GM21381 (cell line): ENCODE measurements at regions not wholly inside any gene's neighbourhood (a gene's known extent, or its start where the extent isn't known, plus 50 kb on each side); places are given as distances from the start of the nearest gene placed in this dataset.

ENCODE experiments used
- ATAC-seq: cut with Tn5 transposase; IDR thresholded peaks from one replicate; pipeline ENCODE4 v1.9.1; 2021; ENCODE audit warnings: mild to moderate bottlenecking, moderate library complexity; ENCODE audit not compliant: unreplicated experiment

DNA sequence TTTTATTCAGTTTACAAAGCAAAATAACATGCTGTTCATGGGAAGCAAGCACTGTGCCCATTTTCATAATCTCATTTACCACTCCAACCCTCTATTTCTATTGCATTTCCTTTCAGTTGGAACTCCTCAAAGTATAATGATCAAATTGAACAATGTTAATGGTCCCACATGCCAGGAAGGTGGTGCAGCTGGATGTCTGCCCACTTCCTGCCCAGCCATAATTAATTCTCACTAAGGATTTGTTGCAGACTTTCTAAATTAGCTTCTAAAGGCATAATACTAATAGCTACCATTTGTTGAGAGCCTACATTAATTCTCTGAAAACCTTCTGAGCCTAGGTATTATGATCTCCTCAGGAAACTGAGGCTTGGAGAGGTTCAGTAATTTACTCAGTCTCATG is 316.1 kb upstream of the TPM1 start:
- no peak for ATAC-seq

DNA sequence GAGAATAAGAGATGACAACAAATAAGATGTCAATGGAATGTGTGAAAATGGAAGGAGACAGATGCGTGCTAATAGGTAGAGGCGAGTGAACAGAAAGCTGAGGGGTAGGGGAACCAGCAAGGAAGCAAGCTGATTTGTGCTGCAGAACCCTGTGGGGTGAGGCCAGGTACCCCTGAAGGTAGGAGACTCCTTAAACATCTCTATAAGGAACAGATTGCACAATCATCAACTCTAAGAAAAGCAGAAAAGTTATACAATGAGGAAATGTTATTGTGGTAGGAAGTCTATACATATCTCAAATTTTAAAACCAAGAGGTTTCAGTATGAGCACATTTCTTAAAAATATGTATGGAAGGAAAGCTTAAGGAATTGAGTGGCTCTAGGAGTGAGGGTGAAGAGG is 315.0 kb upstream of the TPM1 start:
- no peak for ATAC-seq

DNA sequence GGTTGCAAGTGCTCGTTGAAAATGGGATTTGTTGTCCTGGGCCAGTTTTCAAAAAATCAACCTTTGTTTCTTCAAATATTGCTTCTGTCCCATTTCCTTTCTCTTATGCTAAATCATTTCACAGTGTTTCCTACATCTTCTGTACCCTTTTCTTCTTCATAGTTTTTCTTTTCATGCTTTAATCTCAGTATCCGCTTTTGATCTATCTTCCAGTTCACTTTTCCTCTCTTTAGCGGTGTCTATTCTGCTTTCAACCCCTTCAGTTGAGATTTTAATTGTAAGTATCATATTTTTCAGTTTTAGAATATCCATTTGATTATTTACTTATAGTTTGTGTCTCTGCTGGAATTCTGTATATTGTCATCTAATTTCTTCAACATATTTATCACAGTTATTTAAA is 311.7 kb upstream of the TPM1 start:
- no peak for ATAC-seq

DNA sequence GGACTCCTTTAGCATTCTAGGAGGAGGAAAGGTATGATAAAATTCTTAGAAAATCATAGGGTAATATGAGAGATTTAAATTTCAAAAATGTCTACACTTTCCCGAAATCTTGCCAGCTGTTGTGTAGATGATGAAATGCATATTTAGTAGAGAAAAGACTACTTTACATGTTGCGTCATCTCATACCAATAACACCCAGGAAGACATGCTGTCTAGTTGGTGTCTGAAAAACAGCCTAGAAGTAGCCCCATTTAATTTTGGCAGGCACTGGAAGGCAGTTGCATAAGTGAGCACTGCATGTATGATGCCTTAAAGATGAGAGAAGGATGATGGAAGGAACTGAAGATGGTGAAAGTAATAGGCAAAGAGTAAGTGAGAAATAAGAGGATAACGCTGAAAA is 310.5 kb upstream of the TPM1 start:
- ATAC-seq, result no peak

DNA sequence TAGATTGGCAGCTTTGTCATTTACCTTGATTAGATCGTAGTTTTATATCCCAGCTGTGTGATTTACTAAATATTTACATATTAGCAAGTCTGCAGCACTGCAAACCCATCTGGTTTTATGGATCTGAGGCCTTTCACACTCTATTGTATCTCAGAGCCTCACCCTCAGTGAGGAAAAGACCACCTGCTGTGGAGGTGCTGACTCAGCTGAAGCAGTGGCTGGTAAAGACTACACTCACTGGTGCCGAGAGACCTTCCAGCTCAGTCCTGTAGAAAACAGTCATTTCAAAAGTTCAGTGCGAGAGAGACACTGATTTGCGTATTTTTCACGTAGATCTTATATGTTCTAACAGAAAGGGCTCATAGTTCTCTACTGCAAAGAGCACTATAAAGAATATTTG is 307.8 kb upstream of the TPM1 start:
- no peak for ATAC-seq

DNA sequence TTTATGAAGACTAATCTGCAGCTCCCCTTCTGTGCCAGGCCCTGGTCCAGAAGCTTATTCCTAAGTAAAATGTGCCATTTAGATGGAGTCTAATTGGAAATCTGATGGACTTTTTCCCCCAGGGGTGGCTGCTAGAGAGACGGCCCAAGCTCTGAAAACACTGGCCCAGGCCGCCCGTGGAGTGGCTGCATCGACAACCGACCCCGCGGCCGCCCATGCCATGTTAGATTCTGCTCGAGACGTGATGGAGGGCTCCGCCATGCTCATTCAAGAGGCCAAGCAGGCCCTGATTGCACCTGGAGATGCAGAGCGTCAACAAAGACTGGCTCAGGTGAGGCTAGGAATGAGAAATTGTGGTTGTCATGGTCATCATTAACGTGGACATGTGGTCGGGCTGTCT is 305.8 kb upstream of the TPM1 start:
- no peak for ATAC-seq

DNA sequence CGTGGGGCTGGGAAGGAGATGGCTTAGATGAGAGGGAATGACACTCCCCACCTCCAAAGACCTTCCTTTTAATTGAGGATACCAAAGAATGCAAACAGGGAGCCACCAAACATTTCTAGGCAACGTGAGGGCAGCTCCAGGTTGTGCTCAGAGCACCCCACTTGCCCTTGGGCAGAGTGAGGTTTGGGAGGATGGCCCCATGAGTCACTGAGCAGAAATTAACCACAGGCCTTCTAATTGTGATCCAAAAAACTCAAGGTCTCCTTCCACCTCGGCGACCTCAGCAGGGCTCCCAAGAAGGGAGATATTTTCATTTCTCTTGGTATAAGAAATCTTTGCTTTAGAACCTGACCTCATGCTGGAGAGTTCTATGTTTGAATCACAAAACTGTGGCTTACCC is 305.0 kb upstream of the TPM1 start:
- no peak for ATAC-seq

DNA sequence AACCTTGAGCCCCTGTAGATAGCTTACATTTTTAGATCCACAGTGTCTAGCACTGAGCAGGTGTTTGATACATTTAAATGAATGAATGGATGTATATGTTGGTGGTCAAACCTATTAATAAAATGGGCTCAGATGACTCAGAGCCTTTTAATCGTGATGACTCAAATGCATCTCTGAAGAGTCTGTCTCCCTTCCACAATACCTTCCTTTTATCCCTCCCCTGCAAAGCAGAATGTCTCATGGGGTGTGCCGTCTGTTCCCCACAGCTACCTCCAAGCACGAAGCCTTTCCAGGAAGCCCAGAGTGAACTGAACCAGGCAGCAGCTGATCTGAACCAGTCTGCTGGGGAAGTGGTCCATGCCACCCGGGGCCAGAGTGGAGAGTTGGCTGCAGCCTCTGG is 303.5 kb upstream of the TPM1 start:
- ATAC-seq, result no peak

DNA sequence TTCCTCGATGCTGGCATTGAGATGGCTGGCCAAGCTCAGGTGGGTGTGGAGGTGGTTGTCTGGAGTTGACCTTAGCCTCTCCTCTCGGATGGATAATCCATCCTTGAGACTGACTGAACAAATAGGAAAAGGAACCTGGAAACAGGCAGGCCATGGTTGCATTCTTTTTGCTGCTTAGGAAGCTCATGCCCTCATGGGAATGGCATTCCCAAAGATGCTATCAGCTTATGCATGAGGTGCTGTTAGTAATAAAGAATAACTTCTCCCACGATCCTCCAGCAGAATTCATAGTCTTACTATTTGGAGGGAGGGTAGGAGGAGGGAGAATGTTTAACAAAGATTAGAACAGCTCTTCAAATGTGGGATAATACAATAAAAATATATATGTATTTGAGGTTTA is 303.0 kb upstream of the TPM1 start:
- ATAC-seq, result no peak

DNA sequence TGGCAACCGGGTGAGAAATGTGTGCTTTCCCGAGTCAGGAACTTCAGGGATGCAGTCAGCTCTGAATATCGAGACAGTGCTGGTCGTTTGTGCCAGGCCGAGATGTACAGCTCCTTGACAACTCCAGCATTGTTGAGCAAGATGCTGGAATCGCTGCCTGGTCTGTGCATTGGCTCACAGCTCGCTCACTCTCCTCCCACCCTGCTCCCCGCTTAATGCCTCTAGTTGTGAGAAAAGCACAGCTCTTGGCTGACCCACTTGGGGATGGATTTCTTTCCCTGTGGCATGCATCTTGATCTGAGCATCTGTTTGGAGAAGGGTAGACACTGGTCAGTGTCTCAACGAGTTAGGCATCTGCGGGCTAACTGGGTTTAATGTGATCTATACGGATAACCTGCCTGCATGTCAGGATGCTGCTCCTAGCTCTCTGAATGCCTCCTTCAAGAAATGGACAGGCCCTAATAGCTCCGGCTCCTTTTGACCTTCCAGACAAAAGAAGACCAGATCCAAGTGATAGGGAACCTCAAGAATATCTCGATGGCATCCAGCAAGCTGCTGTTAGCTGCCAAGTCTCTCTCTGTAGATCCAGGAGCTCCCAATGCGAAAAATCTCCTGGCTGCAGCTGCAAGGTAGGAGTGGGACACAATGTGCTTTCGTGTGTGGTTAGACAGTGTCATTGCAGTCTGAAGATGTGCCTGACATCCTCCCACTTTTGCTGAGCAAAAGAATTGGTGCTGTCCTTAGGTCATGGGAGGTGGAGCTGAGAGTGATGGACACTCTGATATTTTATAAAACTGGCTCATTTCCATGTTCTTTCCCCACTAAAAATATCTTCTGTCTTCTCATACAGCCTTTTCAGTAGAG is 302.2 kb upstream of the TPM1 start:
- no peak for ATAC-seq

DNA sequence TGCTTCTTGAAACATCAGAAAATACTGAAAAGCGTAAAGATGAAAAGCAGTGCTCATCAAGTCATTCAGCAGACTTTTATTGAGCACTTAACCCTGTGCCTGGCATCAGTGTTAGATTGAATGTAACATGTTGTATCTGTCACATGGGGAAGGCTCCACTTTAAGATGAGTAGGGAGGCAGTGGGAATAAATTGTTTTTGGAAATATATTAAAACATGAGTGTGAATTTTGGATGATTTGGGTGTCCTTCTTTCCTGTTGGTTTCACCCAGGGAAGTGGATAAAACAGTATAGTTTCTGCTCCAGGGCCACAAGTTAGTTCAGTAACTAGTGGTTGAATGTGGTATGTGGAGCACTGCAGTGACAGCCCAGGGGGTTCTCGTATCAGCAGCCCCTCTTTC is 301.4 kb upstream of the TPM1 start:
- ATAC-seq, result no peak

DNA sequence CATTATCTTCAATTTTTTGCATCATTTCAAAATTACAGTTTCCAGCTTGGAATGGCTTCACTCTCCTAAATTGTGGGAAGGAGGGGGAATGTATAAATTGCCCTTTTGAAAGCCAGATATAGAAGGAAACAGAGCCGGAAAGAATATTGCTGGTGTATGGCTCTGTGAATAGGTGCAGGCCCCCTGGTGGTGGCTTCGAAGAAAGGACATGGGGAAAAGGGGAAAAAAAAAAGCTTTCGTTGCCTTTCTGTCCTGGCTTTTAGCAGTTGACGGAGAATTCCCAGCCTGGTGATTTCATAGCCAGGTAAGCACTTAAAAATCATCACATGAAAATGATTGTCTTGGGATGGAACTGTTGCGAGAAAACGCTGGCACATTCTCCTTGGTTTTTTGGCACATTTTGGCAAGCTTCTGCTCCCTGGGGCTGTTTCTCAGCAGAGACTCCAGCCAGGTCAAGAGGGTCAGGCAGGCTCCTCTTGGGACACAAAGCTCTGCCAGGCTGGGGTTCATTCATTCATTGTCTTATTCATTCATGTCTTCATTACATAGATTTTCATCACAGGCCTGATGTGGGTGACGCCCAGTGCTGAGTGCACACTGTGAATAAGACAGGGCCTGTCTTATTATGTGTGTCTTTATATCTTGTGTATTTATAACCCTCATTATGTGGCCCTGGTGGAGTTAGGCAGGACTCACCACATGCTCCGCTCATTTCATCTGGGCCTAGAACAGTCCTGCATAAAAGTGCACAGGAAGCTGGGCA is 300.0 kb upstream of the TPM1 start:
- no peak for ATAC-seq

DNA sequence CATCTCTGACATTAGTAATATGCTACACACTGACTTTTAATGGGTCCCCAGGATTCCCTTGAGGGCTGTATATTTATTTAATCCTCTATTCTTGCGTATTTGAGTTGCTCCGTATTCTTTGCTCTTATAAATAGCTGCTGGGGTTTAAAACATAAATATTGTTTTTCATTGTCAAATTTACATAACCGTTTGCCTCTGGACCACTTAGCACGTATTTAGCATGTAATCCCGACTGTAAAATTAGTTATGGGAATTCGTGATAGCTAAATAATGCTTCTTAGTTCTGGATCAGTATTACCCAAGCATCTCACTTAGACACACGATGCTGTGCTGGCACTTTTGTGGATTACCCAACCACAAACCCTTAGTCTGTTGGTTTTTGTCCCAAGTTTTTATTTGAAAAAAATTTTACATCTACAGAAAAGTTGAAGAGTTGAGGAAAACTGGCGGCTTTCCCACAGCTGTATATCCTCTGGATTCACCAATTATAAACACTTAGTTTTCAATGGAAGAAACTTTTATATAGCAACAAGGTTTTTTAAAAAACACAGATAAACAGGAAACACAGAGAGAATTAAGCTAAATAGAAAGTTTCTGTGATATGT is 296.8 kb upstream of the TPM1 start:
- ATAC-seq, result no peak

DNA sequence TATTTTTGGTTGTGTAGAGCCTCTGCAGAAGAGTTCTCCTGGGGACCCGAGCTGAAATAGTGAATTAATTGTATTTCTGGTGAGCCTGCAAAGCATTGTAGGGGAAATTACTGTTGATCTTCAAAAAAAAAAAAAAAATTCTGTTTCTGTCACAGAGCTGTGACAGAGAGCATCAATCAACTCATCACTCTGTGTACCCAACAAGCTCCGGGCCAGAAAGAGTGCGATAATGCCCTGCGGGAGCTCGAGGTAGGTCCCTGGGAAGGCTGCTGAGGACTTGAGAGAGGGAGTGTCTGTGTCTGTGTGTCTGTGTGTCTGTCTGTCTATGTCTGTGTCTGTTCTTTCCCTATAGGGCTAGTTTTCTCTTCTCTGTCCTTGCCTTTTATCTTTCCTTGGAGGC is 294.4 kb upstream of the TPM1 start:
- ATAC-seq, result no peak

DNA sequence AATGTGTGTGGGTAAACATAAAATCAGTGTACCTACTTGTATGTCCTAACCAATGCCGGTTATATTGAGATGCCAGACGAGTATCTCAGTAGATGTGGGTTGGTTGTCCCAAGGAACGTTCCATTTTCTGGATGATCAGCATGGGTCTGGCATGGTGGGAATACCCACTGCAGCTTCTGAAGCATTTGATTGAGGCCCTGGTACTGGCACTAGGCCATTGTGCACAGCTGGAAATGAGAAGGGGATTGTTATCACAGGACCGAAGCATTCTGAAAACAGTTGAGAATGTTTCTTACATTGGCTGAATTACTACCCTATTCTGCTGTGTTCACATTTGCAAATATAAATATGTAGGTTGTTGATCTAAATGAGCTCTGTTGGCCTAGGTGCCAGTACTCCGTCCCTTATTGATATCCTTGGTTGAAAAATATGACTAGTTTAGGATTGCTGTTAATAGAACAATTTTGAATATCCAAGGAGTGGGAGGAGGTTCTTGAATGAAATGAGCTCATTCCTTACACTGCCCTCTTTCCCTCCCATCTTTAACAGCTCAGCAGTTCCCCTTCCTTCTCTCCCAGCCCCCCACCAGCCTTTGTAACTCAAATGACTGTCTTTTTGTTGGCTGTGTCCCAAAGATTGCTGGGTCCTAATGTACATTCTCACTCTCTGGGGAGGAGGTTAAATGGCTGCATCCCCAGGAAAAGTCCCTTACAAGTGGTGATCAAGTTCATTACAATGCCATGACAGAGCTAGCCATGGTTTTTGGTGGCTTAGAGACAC is 293.3 kb upstream of the TPM1 start:
- no peak for ATAC-seq

DNA sequence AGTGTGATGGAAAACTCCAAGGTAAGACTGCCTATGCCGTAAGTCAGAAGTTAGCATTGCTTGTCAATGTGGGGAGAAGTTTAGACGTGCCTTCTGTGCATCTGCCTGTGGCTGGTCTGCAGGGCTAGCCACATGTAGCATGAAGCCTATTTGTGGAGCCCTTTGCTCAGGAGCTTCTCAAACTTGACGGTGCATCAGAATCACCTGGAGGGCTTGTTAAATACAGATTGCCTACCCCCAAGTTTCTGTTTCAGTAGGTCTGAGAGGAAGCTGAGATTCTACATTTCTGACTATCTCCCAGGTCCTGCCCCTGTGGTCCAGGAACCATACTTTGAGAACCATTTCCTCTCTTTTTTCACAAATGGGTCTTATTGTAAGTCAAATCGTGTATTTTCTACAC is 292.1 kb upstream of the TPM1 start:
- ATAC-seq, result no peak

DNA sequence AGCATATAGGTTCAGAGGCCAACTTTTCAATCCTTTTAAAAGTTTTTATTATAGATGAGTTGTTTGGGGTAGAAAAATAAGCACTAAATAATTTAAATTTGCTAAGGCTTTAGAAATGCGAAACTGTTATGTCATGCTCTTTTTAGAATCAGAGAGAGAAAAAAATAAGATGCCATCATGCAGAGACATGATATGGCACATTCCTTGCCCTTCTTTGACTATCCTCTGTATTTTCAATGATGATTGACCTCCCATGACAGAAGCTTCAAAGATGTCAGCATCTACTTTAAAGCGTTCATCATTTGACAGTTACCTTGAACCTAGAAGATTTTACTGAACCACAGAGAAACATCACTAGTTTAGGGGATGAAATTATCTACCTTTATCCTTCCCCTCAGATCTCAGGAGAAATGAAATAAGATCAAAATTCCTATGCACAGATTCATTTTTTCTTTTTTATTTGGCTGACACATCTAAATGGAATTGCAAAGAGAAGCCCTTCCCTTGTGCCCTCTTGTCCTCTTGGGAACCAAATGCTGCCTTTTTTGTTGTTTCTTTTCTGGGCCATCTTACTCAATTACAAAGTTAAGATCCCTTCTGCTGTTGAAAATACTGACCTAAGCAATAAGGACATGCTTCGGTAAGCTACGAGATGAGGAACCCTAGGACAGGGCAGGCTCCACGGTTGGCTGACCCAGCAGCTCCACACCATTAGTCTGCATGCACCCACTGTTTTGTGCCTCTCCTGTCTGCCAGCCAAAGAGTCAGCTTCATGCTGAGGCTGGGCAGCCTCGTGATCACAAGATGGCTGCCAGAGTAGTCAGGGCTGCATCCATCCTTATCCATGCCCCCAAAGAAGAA is 289.7 kb upstream of the TPM1 start:
- no peak for ATAC-seq

DNA sequence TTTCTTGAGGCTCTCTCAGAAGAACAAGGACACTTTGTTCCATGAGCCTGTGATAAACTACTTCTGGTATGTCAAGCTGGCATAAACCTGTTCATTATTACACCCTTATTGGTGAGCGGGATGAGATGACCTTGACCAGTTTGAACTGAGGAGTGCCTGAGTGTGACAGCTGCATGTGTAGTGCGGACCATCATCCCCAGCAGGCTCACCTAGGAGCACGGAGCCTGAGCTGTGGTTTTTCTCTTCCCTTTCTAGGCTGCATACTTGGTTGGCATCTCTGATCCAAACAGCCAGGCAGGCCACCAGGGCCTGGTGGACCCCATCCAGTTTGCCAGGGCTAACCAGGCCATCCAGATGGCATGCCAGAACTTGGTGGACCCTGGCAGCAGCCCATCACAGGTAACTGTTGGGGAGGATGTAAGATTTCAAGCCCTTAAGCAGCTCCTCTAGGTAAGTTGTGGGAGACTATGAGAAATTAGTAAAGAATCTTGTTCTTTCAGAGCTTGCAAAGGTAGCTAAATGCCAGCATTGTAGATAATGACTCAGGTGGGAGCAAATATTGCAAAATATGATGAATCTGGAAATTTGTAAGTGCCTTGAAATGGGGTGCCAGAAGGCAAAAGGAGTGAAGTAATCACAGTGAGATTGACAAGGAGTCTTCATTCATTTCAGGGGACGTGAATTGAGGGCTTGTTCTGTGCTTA is 288.9 kb upstream of the TPM1 start:
- ATAC-seq, result no peak

DNA sequence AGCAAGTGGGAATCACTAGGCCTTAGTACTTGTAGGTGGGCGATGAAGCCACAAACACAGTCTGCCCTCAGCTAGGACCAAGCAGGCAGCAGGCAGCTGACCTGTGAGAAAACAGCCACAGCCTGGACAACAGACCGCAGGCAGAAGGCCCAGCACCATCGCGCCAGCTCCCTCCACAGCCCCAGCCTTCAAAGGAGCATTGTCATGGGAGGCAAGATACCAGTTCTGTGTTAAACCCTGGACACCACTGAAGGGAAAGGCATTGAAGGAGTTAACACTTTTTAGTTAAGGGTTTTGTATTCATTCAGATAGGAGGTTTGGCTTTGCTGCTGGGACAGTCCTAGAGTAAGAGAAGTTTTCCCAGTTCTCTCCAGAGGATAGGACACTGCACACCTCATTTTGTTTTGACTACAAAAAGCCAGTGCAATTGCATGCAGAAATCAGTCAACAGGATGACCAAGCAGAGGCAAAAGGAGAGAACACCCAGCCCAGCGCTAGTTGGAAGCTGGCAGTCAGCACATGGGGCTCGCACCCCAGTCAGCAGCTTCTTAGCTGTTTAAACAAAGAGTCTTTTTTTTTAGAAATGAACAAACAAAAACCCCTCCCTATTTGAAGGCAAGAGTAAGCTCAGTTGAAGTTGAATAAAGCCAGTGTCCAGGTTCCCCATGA is 286.1 kb upstream of the TPM1 start:
- no peak for ATAC-seq
